Stomach smooth muscle (tissue), 2 donors: ENCODE measurements at regions not wholly inside any gene's neighbourhood (a gene's known extent, or its start where the extent isn't known, plus 50 kb on each side); places are given as distances from the start of the nearest gene placed in this dataset.
"Not testable (repeated sequence)": the region's sequence is repeated elsewhere in the genome, so short reads cannot be mapped to it uniquely, and the experiment has no call there.

Experiments
- H3K27ac ChIP-seq: one replicate; pipeline ENCODE4 v1.7.0; 2013; ENCODE audit warnings: mild to moderate bottlenecking, low read length, inconsistent platforms
- H3K27me3 ChIP-seq, 2 donors: one replicate each; pipeline ENCODE4 v1.7.0; 2013; ENCODE audit warnings: low read length in 2 of 2; ENCODE audit not compliant: insufficient read depth in 2 of 2, control insufficient read depth in 1 of 2
- H3K36me3 ChIP-seq, 2 donors: one replicate each; pipeline ENCODE4 v1.7.0; 2013; ENCODE audit warnings: low read length in 2 of 2; ENCODE audit not compliant: control insufficient read depth in 2 of 2, insufficient read depth in 2 of 2
- H3K4me1 ChIP-seq: one replicate; pipeline ENCODE4 v1.7.0; 2013; ENCODE audit warnings: low read length; ENCODE audit not compliant: control insufficient read depth, insufficient read depth
- H3K4me3 ChIP-seq, 2 donors: one replicate each; pipeline ENCODE4 v1.7.0; 2013; ENCODE audit warnings: low read length in 2 of 2
- H3K9ac ChIP-seq, 2 donors: one replicate each; pipeline ENCODE4 v1.7.0; 2013; ENCODE audit warnings: low read length in 2 of 2, mild to moderate bottlenecking in 1 of 2
- H3K9me3 ChIP-seq, 2 donors: one replicate each; pipeline ENCODE4 v1.7.0; 2013; ENCODE audit warnings: low read length in 2 of 2; ENCODE audit not compliant: control insufficient read depth in 2 of 2
- donor health status: healthy.
- donor health status: Pancreatic carcinoma.

- not testable (repeated sequence) for H3K4me3 ChIP-seq, H3K4me1 ChIP-seq, H3K36me3 ChIP-seq, H3K27me3 ChIP-seq, H3K9ac ChIP-seq, H3K9me3 ChIP-seq, H3K27ac ChIP-seq
Measured at GRCh38 chrX:74181976-74182375, 122.0 kb upstream of the ZCCHC13 start.

DNA sequence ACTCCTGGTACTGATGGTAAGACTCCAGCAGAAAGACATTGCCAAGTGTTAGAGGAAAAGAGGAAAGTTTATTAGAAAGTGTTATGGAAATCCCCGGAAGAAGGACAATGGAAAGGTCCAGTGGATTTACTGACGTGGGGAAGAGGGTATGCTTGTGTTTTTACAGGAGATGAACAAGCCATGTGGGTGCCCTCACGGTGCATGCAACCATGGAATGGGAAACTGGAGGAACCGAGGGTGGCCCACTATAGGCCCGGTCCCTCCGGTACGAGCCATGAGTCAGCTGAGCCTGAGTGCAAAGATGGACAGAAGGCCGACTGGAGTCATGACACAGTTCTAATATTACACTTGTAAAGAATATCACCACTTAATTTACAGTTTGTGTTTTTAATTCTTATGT lies 123.3 kb upstream of the ZCCHC13 start:
- Histone ChIP-seq H3K36me3 (no peaks in the 10 kb centered on the region), H3K9me3 (no peaks in the 10 kb centered on the region), H3K9ac (no peak overlapping the region), H3K4me1 (no peaks in the 10 kb centered on the region), H3K27ac (no peak overlapping the region), H3K4me3 (no peak overlapping the region), H3K27me3 (no peaks in the 10 kb centered on the region)

- no peak overlapping the region for H3K27ac ChIP-seq
- no peaks in the 10 kb centered on the region for H3K9me3 ChIP-seq
- H3K27me3 ChIP-seq: no peaks in the 10 kb centered on the region
- no peak overlapping the region for H3K9ac ChIP-seq
- H3K36me3 ChIP-seq: no peaks in the 10 kb centered on the region
- no peaks in the 10 kb centered on the region for H3K4me1 ChIP-seq
- no peak overlapping the region for H3K4me3 ChIP-seq
Measured at GRCh38 chrX:74179990-74180389, 124.0 kb upstream of the ZCCHC13 start.

- Histone ChIP-seq H3K4me3 (no peak overlapping the region), H3K9me3 (no peaks in the 10 kb centered on the region), H3K4me1 (no peaks in the 10 kb centered on the region), H3K36me3 (no peaks in the 10 kb centered on the region), H3K9ac (no peak overlapping the region), H3K27ac (no peak overlapping the region), H3K27me3 (no peaks in the 10 kb centered on the region)
Measured at GRCh38 chrX:74179499-74179898, 124.5 kb upstream of the ZCCHC13 start.

- H3K4me1 ChIP-seq: no peaks in the 10 kb centered on the region
- H3K27ac ChIP-seq: no peak overlapping the region
- H3K9ac ChIP-seq: no peak overlapping the region
- H3K4me3 ChIP-seq: no peak overlapping the region
- no peaks in the 10 kb centered on the region for H3K9me3 ChIP-seq
- H3K36me3 ChIP-seq: no peaks in the 10 kb centered on the region
- H3K27me3 ChIP-seq: no peaks in the 10 kb centered on the region
Measured at GRCh38 chrX:74179071-74179470, 124.9 kb upstream of the ZCCHC13 start.

DNA sequence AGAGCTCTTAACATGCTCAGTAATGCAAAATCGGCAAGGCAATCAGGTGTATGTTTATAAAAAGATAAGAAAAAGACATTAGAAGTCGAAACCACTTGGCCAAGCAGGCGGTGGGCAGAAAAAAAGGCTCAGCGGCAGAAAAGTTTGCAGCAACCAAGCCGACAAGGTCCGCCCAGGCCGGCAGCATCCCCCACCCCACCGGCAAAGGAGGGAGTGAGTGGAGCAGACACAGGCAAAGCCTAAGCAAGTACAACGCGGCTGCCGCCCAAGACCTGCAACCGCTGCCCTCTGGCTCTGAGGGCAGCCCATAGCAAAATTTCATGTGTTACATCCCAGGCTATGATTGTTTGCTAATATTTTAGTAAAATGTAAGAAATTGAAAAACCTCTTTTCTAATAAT lies 125.4 kb upstream of the ZCCHC13 start:
- Histone ChIP-seq H3K9ac (no peak overlapping the region), H3K27me3 (no peaks in the 10 kb centered on the region), H3K27ac (no peak overlapping the region), H3K4me1 (no peaks in the 10 kb centered on the region), H3K4me3 (peak overlapping the region; percentile 25 to 47), H3K36me3 (no peaks in the 10 kb centered on the region), H3K9me3 (no peaks in the 10 kb centered on the region)

GRCh38 chrX:74171465-74171864 lies 132.5 kb upstream of the ZCCHC13 start:
- H3K27ac ChIP-seq: no peak overlapping the region
- H3K4me1 ChIP-seq: no peaks in the 10 kb centered on the region
- no peaks in the 10 kb centered on the region for H3K27me3 ChIP-seq
- H3K9me3 ChIP-seq: peaks cover 0 to 4% of the 10 kb centered on the region in 2 donors
- peaks cover 2 to 3% of the 10 kb centered on the region in 2 donors for H3K36me3 ChIP-seq
- H3K4me3 ChIP-seq: no peak overlapping the region
- H3K9ac ChIP-seq: no peak overlapping the region

DNA sequence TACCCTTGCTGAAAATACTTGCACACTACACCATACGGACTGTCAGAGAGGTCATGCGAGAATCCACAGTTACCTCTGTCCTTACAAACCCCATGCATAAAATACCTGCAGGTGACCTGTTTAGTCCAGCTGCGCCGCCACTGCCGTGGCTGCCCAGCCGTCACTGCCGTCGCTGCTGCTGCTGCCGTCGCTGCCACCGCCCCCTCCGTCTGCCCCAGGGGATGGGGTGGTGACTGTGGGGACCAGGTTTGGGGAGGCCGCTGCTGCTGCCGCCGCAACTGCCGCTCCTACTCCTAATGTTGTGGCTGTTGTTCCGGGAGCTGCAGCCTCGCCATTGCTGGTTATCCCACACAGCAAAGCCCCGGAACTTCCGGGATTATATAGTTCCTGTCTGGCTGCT lies 141.8 kb upstream of the ZCCHC13 start:
- H3K9me3 ChIP-seq: no peaks in the 10 kb centered on the region
- H3K4me1 ChIP-seq: no peaks in the 10 kb centered on the region
- no peak overlapping the region for H3K27ac ChIP-seq
- H3K27me3 ChIP-seq: peaks cover 0 to 2% of the 10 kb centered on the region in 2 donors
- no peak overlapping the region for H3K4me3 ChIP-seq
- no peak overlapping the region for H3K9ac ChIP-seq
- no peaks in the 10 kb centered on the region for H3K36me3 ChIP-seq

GRCh38 chrX:74160816-74161215 lies 143.2 kb upstream of the ZCCHC13 start:
- Histone ChIP-seq H3K9ac (no peak overlapping the region), H3K4me3 (no peak overlapping the region), H3K27me3 (peaks cover 0 to 2% of the 10 kb centered on the region in 2 donors)

DNA sequence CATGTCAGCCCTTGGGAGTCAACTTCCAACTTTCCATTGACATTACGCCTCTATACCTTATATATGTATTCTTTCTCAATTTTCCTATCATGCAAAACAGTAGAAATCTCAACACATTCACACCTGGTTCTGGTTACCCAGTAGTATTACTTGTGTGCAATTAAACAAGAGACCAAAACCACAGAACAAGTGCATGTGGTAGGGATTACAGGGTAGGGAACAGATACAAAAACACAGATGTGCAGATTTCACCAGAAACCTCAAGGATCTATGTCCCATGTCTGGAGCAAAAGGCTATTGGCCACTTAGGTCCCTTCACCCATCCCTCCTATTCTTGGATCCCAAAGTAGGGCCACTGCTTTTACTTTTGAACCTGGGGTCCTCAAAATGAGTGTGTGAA lies 143.6 kb upstream of the ZCCHC13 start:
- H3K36me3 ChIP-seq: no peaks in the 10 kb centered on the region

More at GRCh38 chrX:74160816-74161215, 143.2 kb upstream of the ZCCHC13 start:
- Histone ChIP-seq H3K9me3 (no peaks in the 10 kb centered on the region), H3K27ac (no peak overlapping the region), H3K36me3 (no peaks in the 10 kb centered on the region), H3K4me1 (no peaks in the 10 kb centered on the region)

GRCh38 chrX:74147439-74147838 lies 156.5 kb upstream of the ZCCHC13 start:
- Histone ChIP-seq H3K9ac (no peak overlapping the region), H3K27me3 (peaks cover 0 to 7% of the 10 kb centered on the region in 2 donors), H3K36me3 (no peaks in the 10 kb centered on the region), H3K4me1 (no peaks in the 10 kb centered on the region), H3K9me3 (no peaks in the 10 kb centered on the region), H3K27ac (no peak overlapping the region), H3K4me3 (no peak overlapping the region)

More for the DNA sequence above, 143.6 kb upstream of the ZCCHC13 start:
- H3K4me1 ChIP-seq: no peaks in the 10 kb centered on the region
- no peak overlapping the region for H3K9ac ChIP-seq
- no peak overlapping the region for H3K4me3 ChIP-seq
- no peaks in the 10 kb centered on the region for H3K9me3 ChIP-seq
- peaks cover 0 to 2% of the 10 kb centered on the region in 2 donors for H3K27me3 ChIP-seq
- H3K27ac ChIP-seq: no peak overlapping the region
